Central memory CD8-positive, alpha-beta T cell (primary cell): ENCODE measurements at regions not wholly inside any gene's neighbourhood (a gene's known extent, or its start where the extent isn't known, plus 50 kb on each side); places are given as distances from the start of the nearest gene placed in this dataset.
"Not testable (repeated sequence)": the region's sequence is repeated elsewhere in the genome, so short reads cannot be mapped to it uniquely, and the experiment has no call there.

Source experiments
- ATAC-seq: fragments of 150-1000 bp; cut with Tn5 transposase; replicated peaks from 2 replicates; pipeline ENCODE4 v1.10.0; 2022; ENCODE audit warnings: mild to moderate bottlenecking, moderate FRiP score, moderate number of reproducible peaks; ENCODE audit not compliant: poor library complexity, severe bottlenecking; ENCODE audit errors: extremely low read depth
- DNase-seq, 2 donors: peaks; one replicate each; pipeline ENCODE4 v3.0.0; 2021; ENCODE audit warnings: low spot score in 2 of 2
- H3K27ac Mint-ChIP-seq: one replicate; pipeline ENCODE4 v1.8.0; 2022; ENCODE audit warnings: low read depth, mild to moderate bottlenecking, moderate library complexity, mixed read lengths
- H3K27me3 Mint-ChIP-seq: one replicate; pipeline ENCODE4 v1.8.0; 2022; ENCODE audit warnings: mixed read lengths
- H3K36me3 Mint-ChIP-seq: one replicate; pipeline ENCODE4 v1.8.0; 2022; ENCODE audit warnings: mild to moderate bottlenecking, moderate library complexity, mixed read lengths; ENCODE audit not compliant: insufficient read depth
- H3K4me1 Mint-ChIP-seq: one replicate; pipeline ENCODE4 v1.8.0; 2022; ENCODE audit warnings: mixed read lengths
- H3K4me3 Mint-ChIP-seq: one replicate; pipeline ENCODE4 v1.8.0; 2022; ENCODE audit warnings: mild to moderate bottlenecking, moderate library complexity, mixed read lengths
- H3K9me3 Mint-ChIP-seq: one replicate; pipeline ENCODE4 v1.8.0; 2022; ENCODE audit warnings: mixed read lengths

GRCh38 chr7:53340220-53340619 lies 304.8 kb downstream of the POM121L12 start:
- DNase-seq, result no peak
- Mint-ChIP-seq H3K36me3 (no peaks in the 10 kb centered on the region), H3K4me3 (no peak overlapping the region), H3K4me1 (no peaks in the 10 kb centered on the region), H3K27ac (no peak overlapping the region), H3K9me3 (peaks cover 37% of the 10 kb centered on the region), H3K27me3 (no peaks in the 10 kb centered on the region)
- ATAC-seq, result no peak

DNA sequence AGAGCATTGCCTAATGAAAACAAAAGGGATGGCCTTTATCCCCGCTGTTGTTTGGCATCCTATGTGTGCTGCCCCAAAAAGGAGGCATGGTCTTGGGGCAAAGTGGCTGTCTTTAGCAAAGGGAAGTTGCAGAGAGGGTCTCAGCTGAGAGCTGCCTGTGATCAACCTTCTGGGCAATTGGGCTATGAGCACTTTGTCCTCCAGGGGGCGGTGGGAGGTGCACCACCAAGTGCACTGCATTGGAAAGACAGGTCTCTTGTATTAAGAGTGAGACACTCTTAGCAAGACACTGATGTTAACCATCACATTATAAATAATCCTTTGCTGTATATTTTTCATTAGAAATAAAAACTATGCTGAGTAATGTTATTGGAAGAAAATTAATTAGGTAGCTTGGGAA lies 314.8 kb downstream of the POM121L12 start:
- Mint-ChIP-seq H3K27ac (no peak overlapping the region), H3K4me3 (no peak overlapping the region), H3K9me3 (peaks cover 23% of the 10 kb centered on the region), H3K4me1 (no peaks in the 10 kb centered on the region), H3K36me3 (no peaks in the 10 kb centered on the region), H3K27me3 (no peaks in the 10 kb centered on the region)
- DNase-seq (no peak), ATAC-seq (no peak)

- ATAC-seq (no peak), DNase-seq (no peak)
- peaks cover 28% of the 10 kb centered on the region for H3K9me3 Mint-ChIP-seq
- no peaks in the 10 kb centered on the region for H3K4me1 Mint-ChIP-seq
- no peaks in the 10 kb centered on the region for H3K27me3 Mint-ChIP-seq
- no peaks in the 10 kb centered on the region for H3K36me3 Mint-ChIP-seq
- no peak overlapping the region for H3K4me3 Mint-ChIP-seq
- no peak overlapping the region for H3K27ac Mint-ChIP-seq
Measured at GRCh38 chr7:53351681-53352080, 316.2 kb downstream of the POM121L12 start.

- no peak for ATAC-seq
- no peak for DNase-seq
- no peak overlapping the region for H3K4me3 Mint-ChIP-seq
- H3K9me3 Mint-ChIP-seq, result peaks cover 34% of the 10 kb centered on the region
- no peaks in the 10 kb centered on the region for H3K4me1 Mint-ChIP-seq
- H3K27me3 Mint-ChIP-seq, result no peaks in the 10 kb centered on the region
- H3K27ac Mint-ChIP-seq, result no peak overlapping the region
- peaks cover 1% of the 10 kb centered on the region for H3K36me3 Mint-ChIP-seq
Measured at GRCh38 chr7:53358269-53358668, 322.8 kb downstream of the POM121L12 start.

DNA sequence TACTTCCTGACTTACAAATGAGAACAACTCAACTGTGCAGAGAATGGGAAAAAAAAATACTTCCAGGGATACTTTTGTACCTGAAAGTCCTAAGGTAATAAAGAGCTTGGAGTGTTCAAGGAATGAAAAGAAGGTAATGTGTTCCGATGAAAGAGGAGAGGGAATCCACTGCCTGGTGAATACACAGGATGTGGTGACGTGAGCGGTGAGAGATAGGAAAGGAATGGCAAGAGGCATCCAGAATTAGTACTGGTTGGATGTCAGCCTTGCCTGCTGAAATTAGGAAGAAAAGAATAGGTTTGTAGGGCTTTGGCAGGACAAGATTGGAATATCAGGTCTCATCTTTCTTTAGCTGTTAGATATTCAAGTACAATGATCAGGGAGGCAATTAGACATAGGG lies 347.7 kb downstream of the POM121L12 start:
- Mint-ChIP-seq H3K9me3 (peaks cover 12% of the 10 kb centered on the region), H3K4me3 (no peak overlapping the region), H3K36me3 (no peaks in the 10 kb centered on the region), H3K27me3 (no peaks in the 10 kb centered on the region), H3K4me1 (no peaks in the 10 kb centered on the region), H3K27ac (no peak overlapping the region)
- DNase-seq (no peak), ATAC-seq (no peak)

GRCh38 chr7:53385239-53385638 lies 349.8 kb downstream of the POM121L12 start:
- not testable (repeated sequence) for H3K4me3 Mint-ChIP-seq, ATAC-seq, H3K27me3 Mint-ChIP-seq, H3K36me3 Mint-ChIP-seq, DNase-seq, H3K27ac Mint-ChIP-seq, H3K4me1 Mint-ChIP-seq
- H3K9me3 Mint-ChIP-seq, result peaks cover 20% of the 10 kb centered on the region

- Mint-ChIP-seq H3K9me3 (peaks cover 23% of the 10 kb centered on the region), H3K4me1 (no peaks in the 10 kb centered on the region), H3K36me3 (no peaks in the 10 kb centered on the region), H3K4me3 (no peak overlapping the region), H3K27ac (no peak overlapping the region), H3K27me3 (no peaks in the 10 kb centered on the region)
- no peak for ATAC-seq
- DNase-seq, result no peak
Measured at GRCh38 chr7:53387515-53387914, 352.1 kb downstream of the POM121L12 start.

DNA sequence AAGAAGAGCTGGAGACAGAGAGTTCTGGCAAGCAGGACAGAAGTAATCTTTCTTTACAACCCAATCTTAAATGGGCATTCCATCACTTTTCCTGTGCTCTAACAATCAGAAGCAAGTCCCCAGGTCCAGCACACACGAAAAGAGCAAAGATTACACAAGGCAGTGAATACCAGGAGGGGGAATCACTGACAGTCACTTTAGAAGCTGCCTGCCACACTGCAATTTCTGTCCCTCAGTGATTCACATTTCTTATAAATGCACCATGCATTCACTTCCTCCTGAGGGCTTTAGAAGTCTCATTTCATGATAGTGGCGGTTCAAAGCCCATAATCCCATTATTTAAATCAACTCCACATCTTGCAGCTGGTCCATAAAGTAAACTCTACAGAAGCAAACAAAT lies 362.5 kb downstream of the POM121L12 start:
- H3K4me3 Mint-ChIP-seq, result no peak overlapping the region
- no peak for ATAC-seq
- no peak overlapping the region for H3K27ac Mint-ChIP-seq
- H3K4me1 Mint-ChIP-seq, result no peaks in the 10 kb centered on the region
- peaks cover 6% of the 10 kb centered on the region for H3K9me3 Mint-ChIP-seq
- DNase-seq, result no peak
- H3K27me3 Mint-ChIP-seq, result no peaks in the 10 kb centered on the region
- H3K36me3 Mint-ChIP-seq, result no peaks in the 10 kb centered on the region

- Mint-ChIP-seq H3K27ac (no peak overlapping the region), H3K4me1 (no peaks in the 10 kb centered on the region), H3K4me3 (no peak overlapping the region), H3K9me3 (peaks cover 6% of the 10 kb centered on the region), H3K27me3 (no peaks in the 10 kb centered on the region), H3K36me3 (no peaks in the 10 kb centered on the region)
- DNase-seq (no peak), ATAC-seq (no peak)
Measured at GRCh38 chr7:53398566-53398965, 363.1 kb downstream of the POM121L12 start.

DNA sequence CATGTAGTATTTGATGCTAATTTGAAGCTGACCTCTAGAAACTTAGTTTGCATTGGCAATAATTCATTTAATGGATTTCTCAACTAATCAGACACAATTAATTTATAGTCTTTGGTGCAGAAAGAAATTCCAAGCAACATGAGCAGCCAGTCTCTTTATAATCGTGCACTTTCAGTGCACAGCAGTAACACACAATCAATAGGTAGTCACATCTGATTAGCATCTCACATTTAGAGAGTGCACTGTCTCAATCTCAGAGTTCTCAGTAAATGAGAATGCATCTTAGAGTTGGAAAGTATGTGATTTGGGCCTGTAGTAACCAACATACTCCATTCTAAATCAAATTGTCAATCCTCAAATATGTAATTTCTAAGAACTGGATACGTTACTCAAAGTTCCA lies 377.6 kb downstream of the POM121L12 start:
- H3K36me3 Mint-ChIP-seq, result no peaks in the 10 kb centered on the region
- H3K4me3 Mint-ChIP-seq, result no peak overlapping the region
- no peaks in the 10 kb centered on the region for H3K27me3 Mint-ChIP-seq
- no peaks in the 10 kb centered on the region for H3K4me1 Mint-ChIP-seq
- H3K27ac Mint-ChIP-seq, result no peak overlapping the region
- DNase-seq (no peak), ATAC-seq (no peak)
- H3K9me3 Mint-ChIP-seq, result peaks cover 37% of the 10 kb centered on the region

GRCh38 chr7:53415816-53416215 lies 380.4 kb downstream of the POM121L12 start:
- Mint-ChIP-seq H3K9me3 (peaks cover 44% of the 10 kb centered on the region), H3K4me1 (no peaks in the 10 kb centered on the region), H3K36me3 (no peaks in the 10 kb centered on the region), H3K27ac (no peak overlapping the region), H3K27me3 (no peaks in the 10 kb centered on the region), H3K4me3 (no peak overlapping the region)
- DNase-seq (no peak), ATAC-seq (no peak)

- DNase-seq (no peak), ATAC-seq (no peak)
- no peak overlapping the region for H3K27ac Mint-ChIP-seq
- no peaks in the 10 kb centered on the region for H3K27me3 Mint-ChIP-seq
- no peaks in the 10 kb centered on the region for H3K4me1 Mint-ChIP-seq
- no peak overlapping the region for H3K4me3 Mint-ChIP-seq
- no peaks in the 10 kb centered on the region for H3K36me3 Mint-ChIP-seq
- peaks cover 31% of the 10 kb centered on the region for H3K9me3 Mint-ChIP-seq
Measured at GRCh38 chr7:53418834-53419482, 383.5 kb downstream of the POM121L12 start.

DNA sequence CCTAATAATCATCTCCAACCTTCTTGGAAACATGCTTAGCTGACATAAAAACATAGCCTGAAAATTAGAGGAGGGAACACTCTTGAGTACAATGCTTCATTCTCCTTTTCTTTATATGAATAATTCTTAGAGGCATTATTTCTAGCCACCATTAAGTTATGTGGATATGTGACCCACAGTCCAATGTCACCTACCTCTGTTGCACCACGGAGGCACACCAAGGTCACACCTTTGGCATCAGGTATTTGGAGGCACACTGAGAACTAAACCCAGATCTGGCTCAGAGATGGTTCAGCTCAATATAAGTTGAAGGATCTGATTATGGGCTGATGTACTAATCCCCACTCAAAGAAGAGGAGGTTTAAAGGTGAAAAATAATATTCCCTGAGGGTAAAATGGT lies 385.1 kb downstream of the POM121L12 start:
- H3K4me3 Mint-ChIP-seq, result no peak overlapping the region
- no peak for DNase-seq
- no peaks in the 10 kb centered on the region for H3K36me3 Mint-ChIP-seq
- H3K27ac Mint-ChIP-seq, result no peak overlapping the region
- no peaks in the 10 kb centered on the region for H3K27me3 Mint-ChIP-seq
- peaks cover 27% of the 10 kb centered on the region for H3K9me3 Mint-ChIP-seq
- no peak for ATAC-seq
- H3K4me1 Mint-ChIP-seq, result no peaks in the 10 kb centered on the region

- no peak for DNase-seq
- Mint-ChIP-seq H3K27ac (no peak overlapping the region), H3K27me3 (no peaks in the 10 kb centered on the region), H3K36me3 (no peaks in the 10 kb centered on the region), H3K9me3 (peaks cover 20% of the 10 kb centered on the region), H3K4me1 (no peaks in the 10 kb centered on the region), H3K4me3 (no peak overlapping the region)
- ATAC-seq, result no peak
Measured at GRCh38 chr7:53422291-53422690, 386.9 kb downstream of the POM121L12 start.
